WERI-Rb-1 (cell line): ENCODE measurements at regions not wholly inside any gene's neighbourhood (a gene's known extent, or its start where the extent isn't known, plus 50 kb on each side); places are given as distances from the start of the nearest gene placed in this dataset.

Experiments used
- DNase-seq: peaks from one replicate; pipeline ENCODE4 v3.0.0-alpha.2; 2020
- H3K27ac ChIP-seq: fragments of 250-450 bp; sonication (Bioruptor Pico); 2 replicates; pipeline ENCODE4 v1.5.1; 2020; ENCODE audit warnings: mild to moderate bottlenecking, moderate library complexity
- H3K27me3 ChIP-seq: fragments of 250-450 bp; sonication (Bioruptor Pico); 2 replicates; pipeline ENCODE4 v1.5.1; 2021; ENCODE audit warnings: mild to moderate bottlenecking, low read depth, moderate library complexity; ENCODE audit not compliant: insufficient read depth, severe bottlenecking
- H3K36me3 ChIP-seq: fragments of 250-450 bp; sonication (Bioruptor Pico); 2 replicates; pipeline ENCODE4 v1.5.1; 2020; ENCODE audit warnings: mild to moderate bottlenecking, moderate library complexity
- H3K4me3 ChIP-seq: 2 replicates; pipeline ENCODE4 v1.5.1; 2011; ENCODE audit warnings: low read depth, mild to moderate bottlenecking, control low read depth, low read length
- H3K9me3 ChIP-seq: fragments of 250-450 bp; sonication (Bioruptor Pico); 2 replicates; pipeline ENCODE4 v1.5.1; 2021; ENCODE audit warnings: mild to moderate bottlenecking, moderate library complexity; ENCODE audit not compliant: severe bottlenecking
- TF ChIP-seq, protein P1 (sequence below): IDR thresholded peaks from 2 replicates; pipeline ENCODE4 v1.5.1; 2011; ENCODE audit warnings: low read depth, mild to moderate bottlenecking, control low read depth, inconsistent platforms, low read length

DNA sequence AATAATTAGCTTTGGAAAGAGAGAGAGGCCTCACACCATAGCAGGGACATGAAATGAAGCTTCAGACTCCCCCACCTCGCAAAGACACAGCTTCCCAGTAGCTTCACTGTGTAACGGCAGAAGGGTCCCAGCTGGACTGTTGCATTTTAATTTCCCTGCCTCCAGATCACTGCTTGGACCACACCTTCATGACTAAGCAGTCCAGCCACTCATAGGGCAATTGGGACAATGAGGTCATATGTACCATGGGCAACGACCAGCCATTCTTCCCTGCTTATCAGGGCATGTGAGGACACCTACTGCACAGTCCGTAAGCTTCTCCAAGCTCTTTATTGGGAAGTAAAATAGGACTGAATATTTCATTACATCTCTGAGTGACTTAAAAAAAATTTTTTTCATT is 183.0 kb downstream of the MREG start:
- TF ChIP-seq, protein P1, sequence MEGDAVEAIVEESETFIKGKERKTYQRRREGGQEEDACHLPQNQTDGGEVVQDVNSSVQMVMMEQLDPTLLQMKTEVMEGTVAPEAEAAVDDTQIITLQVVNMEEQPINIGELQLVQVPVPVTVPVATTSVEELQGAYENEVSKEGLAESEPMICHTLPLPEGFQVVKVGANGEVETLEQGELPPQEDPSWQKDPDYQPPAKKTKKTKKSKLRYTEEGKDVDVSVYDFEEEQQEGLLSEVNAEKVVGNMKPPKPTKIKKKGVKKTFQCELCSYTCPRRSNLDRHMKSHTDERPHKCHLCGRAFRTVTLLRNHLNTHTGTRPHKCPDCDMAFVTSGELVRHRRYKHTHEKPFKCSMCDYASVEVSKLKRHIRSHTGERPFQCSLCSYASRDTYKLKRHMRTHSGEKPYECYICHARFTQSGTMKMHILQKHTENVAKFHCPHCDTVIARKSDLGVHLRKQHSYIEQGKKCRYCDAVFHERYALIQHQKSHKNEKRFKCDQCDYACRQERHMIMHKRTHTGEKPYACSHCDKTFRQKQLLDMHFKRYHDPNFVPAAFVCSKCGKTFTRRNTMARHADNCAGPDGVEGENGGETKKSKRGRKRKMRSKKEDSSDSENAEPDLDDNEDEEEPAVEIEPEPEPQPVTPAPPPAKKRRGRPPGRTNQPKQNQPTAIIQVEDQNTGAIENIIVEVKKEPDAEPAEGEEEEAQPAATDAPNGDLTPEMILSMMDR = no peak
- Histone ChIP-seq H3K4me3 (no peak overlapping the region), H3K27ac (no peak overlapping the region), H3K36me3 (no peaks in the 10 kb centered on the region), H3K9me3 (no peaks in the 10 kb centered on the region), H3K27me3 (no peaks in the 10 kb centered on the region)
- peak; percentile 57 for DNase-seq

DNA sequence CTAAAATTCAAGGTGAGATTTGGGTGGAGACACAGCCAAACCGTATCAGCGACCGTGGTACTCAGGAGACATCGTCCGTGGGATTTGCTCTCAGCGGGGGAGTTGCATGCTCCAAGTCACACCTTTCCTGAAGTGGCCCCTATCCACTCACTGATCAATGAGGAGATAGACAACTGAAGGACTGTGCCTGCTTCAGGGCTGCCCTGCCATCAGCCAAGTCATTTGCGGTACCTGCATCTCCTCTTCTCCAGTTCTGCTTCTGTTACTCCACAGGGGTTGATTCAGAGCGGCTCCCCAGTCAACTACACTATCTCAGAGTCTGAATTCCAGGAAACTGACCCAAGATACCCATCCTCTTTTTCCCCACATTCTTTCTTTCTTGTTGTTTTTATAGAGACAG is 184.1 kb downstream of the MREG start:
- TF ChIP-seq, protein P1 = no peak
- no peak for DNase-seq
- H3K27ac ChIP-seq = no peak overlapping the region
- no peak overlapping the region for H3K4me3 ChIP-seq
- H3K27me3 ChIP-seq = no peaks in the 10 kb centered on the region
- H3K9me3 ChIP-seq = no peaks in the 10 kb centered on the region
- H3K36me3 ChIP-seq = no peaks in the 10 kb centered on the region

DNA sequence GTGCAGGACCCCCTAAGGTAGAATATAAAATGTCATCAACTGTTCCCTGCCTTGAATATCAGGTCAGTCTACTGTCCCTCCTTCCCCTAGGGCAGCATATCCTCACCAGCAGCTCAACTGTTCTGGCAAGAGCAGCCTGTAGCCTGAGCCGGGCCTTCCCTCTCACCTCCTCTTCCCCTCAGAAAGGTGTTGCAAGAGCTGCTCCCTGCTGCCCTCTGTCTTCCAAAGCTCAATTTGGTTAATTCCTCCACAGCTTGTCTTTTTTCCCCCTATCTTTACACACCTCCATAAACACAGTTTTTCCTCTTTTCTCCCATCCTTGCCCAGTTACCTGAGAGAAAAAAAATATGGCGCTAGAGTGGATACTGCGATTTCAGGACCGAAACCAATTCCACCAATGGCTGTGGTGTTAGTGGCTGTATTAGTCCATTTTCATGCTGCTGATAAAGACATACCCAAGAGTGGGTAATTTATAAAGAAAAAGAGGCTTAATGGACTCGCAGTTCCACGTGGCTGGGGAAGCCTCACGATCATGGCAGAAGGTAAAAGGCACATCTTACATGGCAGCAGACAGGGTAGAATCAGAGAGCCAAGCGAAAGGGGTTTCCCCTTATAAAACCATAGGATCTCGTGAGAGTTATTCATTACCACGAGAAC is 184.7 kb downstream of the MREG start:
- DNase-seq = peak; percentile 75
- H3K27me3 ChIP-seq = no peaks in the 10 kb centered on the region
- H3K9me3 ChIP-seq = no peaks in the 10 kb centered on the region
- no peaks in the 10 kb centered on the region for H3K36me3 ChIP-seq
- H3K4me3 ChIP-seq = no peak overlapping the region
- no peak overlapping the region for H3K27ac ChIP-seq
- TF ChIP-seq, protein P1 = peak; percentile 82

DNA sequence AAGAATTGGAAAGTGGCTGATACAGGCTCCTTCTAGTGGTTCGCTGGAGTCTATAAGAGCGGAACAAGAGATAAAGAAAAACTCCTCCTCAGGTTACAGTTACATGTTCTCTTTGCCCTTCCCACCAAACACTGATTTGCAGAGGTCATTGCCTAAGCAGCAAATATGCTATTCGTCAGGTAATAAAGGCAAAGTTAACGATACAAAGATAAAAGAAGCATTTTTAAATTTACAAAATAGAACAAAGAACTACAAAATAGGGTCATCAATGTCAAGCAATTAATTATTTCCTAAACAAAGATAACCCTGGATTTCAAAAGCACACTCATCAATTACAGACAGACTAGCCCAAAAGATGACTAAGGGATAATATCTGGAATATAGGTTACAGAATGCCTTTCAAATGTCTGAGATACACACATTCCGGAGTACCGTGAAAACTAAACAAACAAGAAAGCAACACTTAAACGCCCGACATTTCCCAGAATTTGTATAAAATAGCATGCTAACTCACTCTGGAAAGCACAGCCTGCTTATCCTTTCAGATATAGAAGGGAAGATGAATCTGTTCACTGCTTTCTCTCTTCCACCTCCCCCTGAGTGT is 186.4 kb downstream of the MREG start:
- Histone ChIP-seq H3K27me3 (no peaks in the 10 kb centered on the region), H3K9me3 (no peaks in the 10 kb centered on the region), H3K36me3 (no peaks in the 10 kb centered on the region), H3K4me3 (no peak overlapping the region), H3K27ac (no peak overlapping the region)
- DNase-seq = no peak
- TF ChIP-seq, protein P1 = no peak

DNA sequence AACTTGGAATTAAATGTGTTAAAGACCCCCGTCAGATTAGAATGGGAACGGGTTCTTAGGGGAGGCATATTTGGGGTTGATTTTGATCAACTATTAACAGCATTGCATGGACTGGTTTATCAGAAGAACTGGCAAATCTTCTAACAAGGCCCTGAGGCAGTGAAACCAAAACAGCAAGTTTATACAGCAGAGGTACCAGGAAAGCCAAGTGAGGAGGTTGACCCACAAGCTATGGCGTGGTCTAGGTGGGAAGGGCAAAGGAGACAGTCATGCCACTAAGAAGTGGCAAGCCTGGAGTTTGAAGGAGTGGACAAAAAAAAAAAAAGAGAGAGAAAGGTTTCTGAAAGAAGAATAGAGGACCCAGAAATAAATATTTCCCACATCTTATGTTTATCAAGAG is 187.0 kb downstream of the MREG start:
- Histone ChIP-seq H3K27ac (no peak overlapping the region), H3K36me3 (no peaks in the 10 kb centered on the region)

More for the DNA sequence above, 187.0 kb downstream of the MREG start:
- H3K9me3 ChIP-seq = no peaks in the 10 kb centered on the region
- no peak for DNase-seq
- H3K27me3 ChIP-seq = no peaks in the 10 kb centered on the region
- TF ChIP-seq, protein P1 = no peak
- H3K4me3 ChIP-seq = no peak overlapping the region
